ENCODE measurements at regions not wholly inside any gene's neighbourhood (a gene's known extent, or its start where the extent isn't known, plus 50 kb on each side); places are given as distances from the start of the nearest gene placed in this dataset.
A peak's percentile ranks its signal among the peaks of the same experiment; 100 is the strongest.
"Not testable (repeated sequence)": the region's sequence is repeated elsewhere in the genome, so short reads cannot be mapped to it uniquely, and the experiment has no call there.

- DNase-seq, result no peak
These were observed 131.8 kb upstream of the TRIM24 start for GRCh38 chr7:138328215-138328614.

GRCh38 chr7:138332850-138333249 lies 127.2 kb upstream of the TRIM24 start:
- DNase-seq, result not testable (repeated sequence)

- DNase-seq, result no peak
These were observed 121.7 kb upstream of the TRIM24 start for GRCh38 chr7:138338361-138338760.

GRCh38 chr7:138339229-138339628 lies 120.8 kb upstream of the TRIM24 start:
- DNase-seq, result not testable (repeated sequence)

- DNase-seq, result no peak
These were observed 117.1 kb upstream of the TRIM24 start for GRCh38 chr7:138342990-138343389.

- DNase-seq, result no peak
These were observed 114.5 kb upstream of the TRIM24 start for GRCh38 chr7:138345567-138345966.

GRCh38 chr7:138346975-138347374 lies 113.1 kb upstream of the TRIM24 start:
- no peak for DNase-seq

- DNase-seq, result no peak
These were observed 110.0 kb upstream of the TRIM24 start for GRCh38 chr7:138349841-138350700.

GRCh38 chr7:138350701-138351357 lies 109.2 kb upstream of the TRIM24 start:
- no peak for DNase-seq

- no peak for DNase-seq
These were observed 107.2 kb upstream of the TRIM24 start for GRCh38 chr7:138352570-138353461.

GRCh38 chr7:138354066-138354465 lies 106.0 kb upstream of the TRIM24 start:
- no peak for DNase-seq

GRCh38 chr7:138355254-138355653 lies 104.8 kb upstream of the TRIM24 start:
- no peak for DNase-seq

GRCh38 chr7:138358850-138359341 lies 101.2 kb upstream of the TRIM24 start:
- DNase-seq, result no peak

GRCh38 chr7:138359870-138360559 lies 100.0 kb upstream of the TRIM24 start:
- peak; percentile 85 for DNase-seq

GRCh38 chr7:138363721-138364120 lies 96.3 kb upstream of the TRIM24 start:
- DNase-seq, result no peak

GRCh38 chr7:138366137-138366536 lies 93.9 kb upstream of the TRIM24 start:
- not testable (repeated sequence) for DNase-seq

GRCh38 chr7:138366676-138367075 lies 93.4 kb upstream of the TRIM24 start:
- not testable (repeated sequence) for DNase-seq

GRCh38 chr7:138369797-138370196 lies 90.3 kb upstream of the TRIM24 start:
- DNase-seq, result no peak

GRCh38 chr7:138370956-138371355 lies 89.1 kb upstream of the TRIM24 start:
- DNase-seq, result no peak

GRCh38 chr7:138374119-138374693 lies 85.9 kb upstream of the TRIM24 start:
- no peak for DNase-seq

GRCh38 chr7:138377306-138377705 lies 82.8 kb upstream of the TRIM24 start:
- no peak for DNase-seq

Measured in NCI-H187 treated with DMSO at 0.1 percent for 48 hours (cell line).